Activated CD4-positive, alpha-beta T cell treated with anti-CD3 and anti-CD28 coated beads for 36 hours (primary cell): ENCODE measurements at regions not wholly inside any gene's neighbourhood (a gene's known extent, or its start where the extent isn't known, plus 50 kb on each side); places are given as distances from the start of the nearest gene placed in this dataset.

Experiments used
- ATAC-seq: fragments of 200-7000 bp; cut with Tn5 transposase; one replicate; pipeline ENCODE4 v1.10.0; 2021; ENCODE audit warnings: mild to moderate bottlenecking, moderate library complexity
- CTCF ChIA-PET: fragments of 350-600 bp; sonication (Branson Sonifier 250); formaldehyde crosslinking; loops from one replicate; lab custom pipeline; 2021; ENCODE audit warnings: antibody characterized with exemption; lab: Charles Lee
- POLR2A ChIA-PET: fragments of 350-600 bp; sonication (Branson Sonifier 250); formaldehyde crosslinking; loops from one replicate; lab custom pipeline; 2021; ENCODE audit warnings: antibody characterized with exemption, inconsistent platforms; lab: Charles Lee
- DNase-seq: peaks from one replicate; pipeline ENCODE4 v3.0.0-alpha.2; 2020
- H3K27ac Mint-ChIP-seq: one replicate; pipeline ENCODE4 v1.8.0; 2021; ENCODE audit warnings: mixed read lengths
- H3K27me3 Mint-ChIP-seq: one replicate; pipeline ENCODE4 v1.8.0; 2021; ENCODE audit warnings: mixed read lengths
- H3K36me3 Mint-ChIP-seq: one replicate; pipeline ENCODE4 v1.8.0; 2021; ENCODE audit warnings: low read depth, mixed read lengths
- H3K4me1 Mint-ChIP-seq: one replicate; pipeline ENCODE4 v1.8.0; 2021; ENCODE audit warnings: mixed read lengths
- H3K4me3 Mint-ChIP-seq: one replicate; pipeline ENCODE4 v1.8.0; 2021; ENCODE audit warnings: mild to moderate bottlenecking, moderate library complexity, mixed read lengths
- H3K9me3 Mint-ChIP-seq: one replicate; pipeline ENCODE4 v1.8.0; 2021; ENCODE audit warnings: low read depth, mixed read lengths
- intact Hi-C, 2 experiments: fragments of 100-400 bp; cut with DNase I in 1 of 2; cut with micrococcal nuclease in 1 of 2; formaldehyde crosslinking; loops; one replicate each; pipeline versions ENCODE4 v1.14.2 to v1.15.1; 2022 to 2024; cut with DNase I, micrococcal nuclease

DNA sequence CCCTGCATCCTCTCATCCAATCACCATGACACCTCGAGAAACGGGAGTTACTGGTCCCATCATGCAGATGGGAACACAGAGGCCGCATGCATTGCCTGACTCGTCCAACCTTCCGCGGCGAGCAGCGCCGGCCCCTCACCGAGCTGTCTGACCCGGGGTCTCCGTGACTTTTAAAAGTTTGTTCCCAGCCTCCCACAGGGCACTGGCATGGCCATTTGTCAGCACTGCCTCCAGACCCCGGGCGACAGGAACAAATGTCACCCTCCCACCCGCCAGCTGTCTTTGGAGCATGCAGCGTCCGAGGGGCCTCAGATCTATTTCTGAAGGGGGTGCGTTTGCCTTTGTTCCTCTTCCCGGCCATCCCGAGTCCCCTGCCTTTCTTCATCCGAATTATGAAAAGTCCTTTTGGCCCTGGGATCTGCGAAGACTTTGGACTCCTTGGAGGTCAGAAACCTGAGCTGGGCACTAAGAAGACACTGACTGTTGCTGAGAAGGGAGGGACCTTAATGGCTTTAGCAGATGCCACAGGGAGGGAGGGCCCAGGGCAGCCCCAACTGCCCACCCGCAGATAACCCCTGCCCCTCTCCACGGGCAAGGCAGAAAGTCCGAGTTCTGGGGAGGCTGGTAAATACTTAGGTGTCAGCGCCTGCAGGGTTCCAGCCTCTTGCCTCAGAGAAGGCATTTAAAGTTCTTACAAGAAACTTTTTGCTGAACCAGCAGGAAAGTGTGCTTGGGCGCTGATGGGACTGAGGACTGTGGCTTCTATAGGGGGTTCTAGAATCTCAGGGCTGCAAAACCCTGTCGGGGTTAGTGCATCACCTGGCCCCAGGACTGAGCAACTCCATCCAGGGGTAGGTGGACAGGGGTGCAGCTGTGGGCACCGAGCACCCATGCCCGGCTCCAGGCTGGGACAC is 348.1 kb downstream of the FOXL1 start:
- ChIA-PET CTCF (no interaction called here), POLR2A (no interaction called here)
- ATAC-seq (no peak), DNase-seq (no peak)
- Mint-ChIP-seq H3K4me1 (no peaks in the 10 kb centered on the region), H3K27ac (no peak overlapping the region), H3K27me3 (peaks cover 49% of the 10 kb centered on the region), H3K9me3 (peaks cover 3% of the 10 kb centered on the region), H3K36me3 (no peaks in the 10 kb centered on the region), H3K4me3 (no peak overlapping the region)
- intact Hi-C loops: no loop called here

DNA sequence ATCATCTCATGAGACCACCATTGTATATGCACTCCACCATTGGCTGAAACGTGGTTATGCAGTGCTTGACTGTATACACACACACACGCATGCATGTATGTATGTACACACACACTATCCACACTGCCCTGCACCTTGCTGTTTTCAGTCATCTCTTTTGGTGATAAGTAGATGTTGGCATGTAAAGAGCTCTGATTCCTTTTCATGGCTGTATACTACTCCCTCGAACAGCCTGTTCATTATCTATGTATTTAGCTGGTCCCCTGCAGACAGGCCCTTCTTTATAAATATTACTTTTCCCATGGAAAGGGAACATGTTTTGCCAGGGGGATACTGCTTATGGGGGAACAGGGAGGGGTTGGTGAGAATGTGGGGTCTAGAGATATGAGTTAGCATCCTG is 349.4 kb downstream of the FOXL1 start:
- Mint-ChIP-seq H3K36me3 (no peaks in the 10 kb centered on the region), H3K27me3 (peaks cover 49% of the 10 kb centered on the region), H3K4me1 (no peaks in the 10 kb centered on the region), H3K27ac (no peak overlapping the region), H3K4me3 (no peak overlapping the region), H3K9me3 (no peaks in the 10 kb centered on the region)
- no peak for DNase-seq
- CTCF ChIA-PET: interaction anchor here (0.6 kb wide), 1 partner anchor 363 kb away, joined by 3 read pairs; no protein-coding TSS in a partner anchor
- intact Hi-C loops: no loop called here
- ATAC-seq: no peak
- POLR2A ChIA-PET: no interaction called here

DNA sequence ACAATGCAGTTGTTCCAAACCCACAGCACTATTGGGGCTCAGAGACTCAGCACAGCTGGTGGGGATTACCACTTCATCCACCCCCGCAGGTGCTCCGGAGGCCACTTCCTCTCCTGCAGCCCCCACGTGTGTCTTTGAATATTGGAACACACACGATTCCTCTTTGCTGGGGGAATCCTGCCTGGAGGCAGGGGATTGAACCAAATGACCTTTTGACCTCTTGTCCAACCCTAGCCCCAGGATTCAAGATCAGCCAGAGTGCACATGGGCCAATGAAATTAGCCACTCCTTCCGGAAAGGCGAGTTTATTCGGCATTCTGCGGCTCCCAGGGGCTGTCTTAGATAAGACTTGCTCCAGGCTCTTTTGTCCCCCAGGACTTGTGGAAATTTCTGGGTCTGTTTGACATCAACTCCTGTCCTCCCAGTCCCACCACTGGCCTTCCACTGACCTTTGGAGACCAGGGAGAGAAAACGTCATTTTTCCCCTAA is 350.2 kb downstream of the FOXL1 start:
- Mint-ChIP-seq H3K4me3 (no peak overlapping the region), H3K27me3 (peaks cover 45% of the 10 kb centered on the region), H3K4me1 (no peaks in the 10 kb centered on the region), H3K36me3 (no peaks in the 10 kb centered on the region), H3K27ac (no peak overlapping the region), H3K9me3 (no peaks in the 10 kb centered on the region)
- ChIA-PET POLR2A (no interaction called here), CTCF (interaction anchor here (0.6 kb wide), 2 partner anchors 304 to 524 kb away, joined by 3 read pairs; no protein-coding TSS in a partner anchor)
- DNase-seq (no peak), ATAC-seq (no peak)
- intact Hi-C loops: no loop called here

GRCh38 chr16:86929057-86929871 is 350.9 kb downstream of the FOXL1 start:
- ChIA-PET POLR2A (interaction anchor here (0.5 kb wide), 1 partner anchor 387 kb away, joined by 3 read pairs; no protein-coding TSS in a partner anchor), CTCF (interaction anchor here (0.6 kb wide), 2 partner anchors 303 to 523 kb away, joined by 3 read pairs; no protein-coding TSS in a partner anchor)
- ATAC-seq (no peak), DNase-seq (no peak)
- no peak overlapping the region for H3K4me3 Mint-ChIP-seq
- no peaks in the 10 kb centered on the region for H3K9me3 Mint-ChIP-seq
- no peak overlapping the region for H3K27ac Mint-ChIP-seq
- intact Hi-C loops: no loop called here
- H3K4me1 Mint-ChIP-seq: no peaks in the 10 kb centered on the region
- H3K36me3 Mint-ChIP-seq: no peaks in the 10 kb centered on the region
- H3K27me3 Mint-ChIP-seq: peaks cover 40% of the 10 kb centered on the region

- ChIA-PET POLR2A (no interaction called here), CTCF (no interaction called here)
- H3K4me3 Mint-ChIP-seq: no peak overlapping the region
- H3K4me1 Mint-ChIP-seq: no peaks in the 10 kb centered on the region
- peaks cover 37% of the 10 kb centered on the region for H3K27me3 Mint-ChIP-seq
- intact Hi-C loops: no loop called here
- no peaks in the 10 kb centered on the region for H3K36me3 Mint-ChIP-seq
- H3K27ac Mint-ChIP-seq: no peak overlapping the region
- DNase-seq: no peak
- ATAC-seq: no peak
- no peaks in the 10 kb centered on the region for H3K9me3 Mint-ChIP-seq
Measured at GRCh38 chr16:86930001-86930400, 351.7 kb downstream of the FOXL1 start.

- ATAC-seq (no peak), DNase-seq (no peak)
- no peaks in the 10 kb centered on the region for H3K4me1 Mint-ChIP-seq
- H3K27me3 Mint-ChIP-seq: peaks cover 41% of the 10 kb centered on the region
- intact Hi-C loops: no loop called here
- no peak overlapping the region for H3K4me3 Mint-ChIP-seq
- CTCF ChIA-PET: no interaction called here
- no peaks in the 10 kb centered on the region for H3K9me3 Mint-ChIP-seq
- H3K36me3 Mint-ChIP-seq: no peaks in the 10 kb centered on the region
- POLR2A ChIA-PET: no interaction called here
- no peak overlapping the region for H3K27ac Mint-ChIP-seq
Measured at GRCh38 chr16:86930663-86931373, 352.5 kb downstream of the FOXL1 start.

DNA sequence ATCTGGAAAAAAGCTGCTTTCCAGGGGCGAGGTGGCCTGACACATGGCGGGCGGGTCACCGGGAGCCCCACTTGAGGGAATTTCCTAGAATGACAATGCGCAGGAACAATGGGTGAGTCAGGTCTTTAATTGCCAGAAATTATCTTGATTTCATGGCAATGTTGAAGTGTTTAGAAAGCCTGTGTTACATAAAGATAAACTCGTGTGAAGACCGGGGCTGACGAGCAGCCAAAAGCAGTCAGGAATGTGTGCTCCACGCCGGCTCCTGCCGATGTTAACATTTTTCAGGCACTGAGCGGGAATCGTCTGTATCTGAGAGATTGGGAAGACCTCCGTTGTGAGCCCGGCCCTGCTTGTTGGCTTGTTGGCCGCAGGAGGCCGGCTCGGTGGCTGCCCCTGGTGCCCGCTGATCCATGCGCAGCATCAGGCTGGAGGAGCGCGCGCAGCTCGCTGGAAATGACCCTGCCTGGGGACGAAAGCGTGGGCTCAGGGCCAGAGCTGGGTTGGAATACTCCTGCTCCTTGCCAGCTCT is 353.1 kb downstream of the FOXL1 start:
- H3K4me1 Mint-ChIP-seq: no peaks in the 10 kb centered on the region
- no peaks in the 10 kb centered on the region for H3K36me3 Mint-ChIP-seq
- CTCF ChIA-PET: no interaction called here
- intact Hi-C loops: no loop called here
- H3K9me3 Mint-ChIP-seq: no peaks in the 10 kb centered on the region
- no peak overlapping the region for H3K27ac Mint-ChIP-seq
- H3K27me3 Mint-ChIP-seq: peaks cover 40% of the 10 kb centered on the region
- POLR2A ChIA-PET: no interaction called here
- ATAC-seq (no peak), DNase-seq (no peak)
- H3K4me3 Mint-ChIP-seq: no peak overlapping the region

DNA sequence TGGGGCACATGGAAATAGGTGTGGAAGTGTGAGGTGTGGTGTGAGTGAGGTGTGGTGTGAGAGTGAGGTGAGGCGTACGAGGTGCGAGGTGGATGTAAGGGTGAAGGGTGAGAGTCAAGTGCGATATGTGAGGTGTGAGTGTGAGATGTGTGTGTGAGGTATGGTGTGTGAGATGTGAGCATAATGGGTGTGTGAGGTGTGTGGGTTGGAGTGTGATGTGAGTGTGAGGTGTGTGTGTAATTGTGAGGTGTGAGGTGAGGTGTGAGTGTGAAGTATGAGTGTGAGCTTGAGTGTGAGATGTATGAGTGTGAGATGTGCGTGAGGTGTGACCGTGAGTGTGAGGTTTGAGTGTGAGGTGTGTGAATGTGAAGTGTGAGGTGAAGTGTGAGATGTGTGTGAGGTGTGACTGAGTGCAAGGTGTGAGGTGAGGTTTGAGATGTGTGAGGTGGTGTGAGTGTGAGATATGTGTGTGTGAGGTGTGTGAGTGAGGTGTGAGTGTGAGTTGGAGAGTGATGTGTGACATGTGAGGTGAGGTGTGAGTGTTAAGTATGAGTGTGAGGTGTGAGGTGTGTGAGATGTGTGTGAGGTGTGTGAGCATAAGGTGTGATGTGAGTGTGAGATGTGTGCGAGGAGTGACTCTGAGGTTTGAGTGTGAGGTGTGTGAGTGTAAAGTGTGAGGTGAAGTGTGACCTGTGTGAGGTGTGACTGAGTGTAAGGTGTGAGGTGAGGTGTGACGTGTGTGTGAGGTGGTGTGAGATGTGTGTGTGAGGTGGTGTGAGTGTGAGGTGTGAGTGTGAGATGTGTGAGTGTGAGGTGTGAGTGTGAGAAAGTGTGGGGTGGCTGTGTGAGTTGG is 354.0 kb downstream of the FOXL1 start:
- no peaks in the 10 kb centered on the region for H3K4me1 Mint-ChIP-seq
- no peaks in the 10 kb centered on the region for H3K36me3 Mint-ChIP-seq
- ChIA-PET POLR2A (no interaction called here), CTCF (no interaction called here)
- ATAC-seq (no peak), DNase-seq (no peak)
- no peak overlapping the region for H3K4me3 Mint-ChIP-seq
- no peak overlapping the region for H3K27ac Mint-ChIP-seq
- no peaks in the 10 kb centered on the region for H3K9me3 Mint-ChIP-seq
- H3K27me3 Mint-ChIP-seq: peaks cover 45% of the 10 kb centered on the region
- intact Hi-C loops: no loop called here

DNA sequence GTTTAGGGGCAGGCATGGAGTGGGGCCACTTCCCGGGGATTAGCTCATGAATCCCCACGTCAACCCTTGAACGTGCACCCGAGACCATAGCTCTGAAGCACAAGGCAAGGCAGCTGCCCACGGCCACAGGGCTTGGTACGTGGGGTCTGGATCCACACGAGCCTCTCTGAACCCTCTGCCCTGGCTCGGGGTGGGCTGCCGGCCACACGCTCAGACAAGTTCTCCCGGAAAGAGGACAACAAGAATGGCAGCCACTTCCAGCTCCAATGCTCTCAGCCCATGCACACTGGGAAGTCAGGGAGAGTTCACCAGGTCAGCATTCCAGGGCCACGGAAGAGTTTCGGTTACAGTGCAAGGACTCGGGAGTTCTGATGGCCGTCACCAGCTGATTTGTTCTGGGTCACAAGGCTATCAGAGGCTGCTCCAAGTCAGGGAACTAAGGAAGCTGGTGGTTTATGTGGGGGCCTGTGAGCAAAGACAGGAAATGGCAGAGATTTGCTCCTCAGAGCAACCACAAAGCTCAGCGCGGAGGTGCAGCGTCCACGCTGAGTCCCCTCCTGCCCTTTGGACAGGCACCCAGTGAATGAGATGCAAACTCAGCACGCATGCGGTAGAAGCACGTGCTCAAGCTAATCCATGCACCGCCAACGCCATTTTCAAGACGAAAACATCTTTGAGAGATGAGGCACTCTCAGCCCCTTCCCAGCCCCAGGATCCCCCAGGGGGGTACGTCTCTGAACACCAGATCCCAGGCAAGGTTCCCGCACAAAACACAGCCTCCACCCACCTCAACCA is 356.4 kb downstream of the FOXL1 start:
- DNase-seq: no peak
- H3K36me3 Mint-ChIP-seq: no peaks in the 10 kb centered on the region

DNA sequence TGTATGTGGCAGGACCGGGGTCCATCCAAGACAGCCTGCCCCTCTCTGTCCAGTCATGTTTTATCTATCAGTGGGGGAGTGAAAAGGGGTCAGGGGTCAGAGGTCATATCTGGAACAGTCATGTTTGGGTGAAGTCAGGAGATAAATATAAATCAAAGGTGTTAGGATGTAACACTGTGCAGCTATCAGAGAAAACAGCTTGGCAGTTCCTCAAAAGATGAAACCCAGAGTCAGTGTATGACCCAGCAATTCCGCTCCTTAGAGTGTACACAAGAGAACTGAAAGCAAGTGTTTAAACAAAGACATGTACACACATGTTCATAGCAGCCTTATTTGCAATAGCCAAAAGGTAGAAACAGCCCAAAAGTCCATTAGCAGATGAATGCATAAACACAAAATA is 361.3 kb downstream of the FOXL1 start:
- peaks cover 2% of the 10 kb centered on the region for H3K9me3 Mint-ChIP-seq

More for the DNA sequence above, 356.4 kb downstream of the FOXL1 start:
- Mint-ChIP-seq H3K27me3 (peaks cover 36% of the 10 kb centered on the region), H3K4me3 (no peak overlapping the region), H3K27ac (no peak overlapping the region), H3K4me1 (no peaks in the 10 kb centered on the region), H3K9me3 (no peaks in the 10 kb centered on the region)
- ChIA-PET POLR2A (no interaction called here), CTCF (no interaction called here)
- no peak for ATAC-seq
- intact Hi-C loops: no loop called here

More for the DNA sequence above, 361.3 kb downstream of the FOXL1 start:
- no peaks in the 10 kb centered on the region for H3K36me3 Mint-ChIP-seq
- ChIA-PET POLR2A (no interaction called here), CTCF (no interaction called here)
- DNase-seq (no peak), ATAC-seq (no peak)
- no peak overlapping the region for H3K4me3 Mint-ChIP-seq
- H3K27me3 Mint-ChIP-seq: peaks cover 31% of the 10 kb centered on the region
- intact Hi-C loops: no loop called here
- no peak overlapping the region for H3K27ac Mint-ChIP-seq
- no peaks in the 10 kb centered on the region for H3K4me1 Mint-ChIP-seq
